ENCODE measurements at regions not wholly inside any gene's neighbourhood (a gene's known extent, or its start where the extent isn't known, plus 50 kb on each side); places are given as distances from the start of the nearest gene placed in this dataset.

GRCh38 chr21:28233536-28234220 is 759.0 kb downstream of the LTN1 start:
- no peak for DNase-seq (ENCODE audit: low spot score)

GRCh38 chr21:28230559-28230958 is 762.1 kb downstream of the LTN1 start:
- no peak for DNase-seq (ENCODE audit: low spot score)

- no peak for DNase-seq (ENCODE audit: low spot score)
These were observed 762.9 kb downstream of the LTN1 start for GRCh38 chr21:28229814-28230213.

GRCh38 chr21:28228636-28228995 is 764.1 kb downstream of the LTN1 start:
- DNase-seq (ENCODE audit: low spot score), result no peak

- no peak for DNase-seq (ENCODE audit: low spot score)
These were observed 764.6 kb downstream of the LTN1 start for GRCh38 chr21:28227881-28228635.

GRCh38 chr21:28226563-28226962 is 766.1 kb downstream of the LTN1 start:
- no peak for DNase-seq (ENCODE audit: low spot score)

- no peak for DNase-seq (ENCODE audit: low spot score)
These were observed 768.4 kb downstream of the LTN1 start for GRCh38 chr21:28224191-28224726.

- DNase-seq (ENCODE audit: low spot score), result no peak
These were observed 770.7 kb downstream of the LTN1 start for GRCh38 chr21:28221984-28222383.

- DNase-seq (ENCODE audit: low spot score), result no peak
These were observed 772.0 kb downstream of the LTN1 start for GRCh38 chr21:28220680-28221079.

- DNase-seq (ENCODE audit: low spot score), result peak; percentile 2
These were observed 775.6 kb downstream of the LTN1 start for GRCh38 chr21:28216976-28217523.

GRCh38 chr21:28215214-28215954 is 777.3 kb downstream of the LTN1 start:
- DNase-seq (ENCODE audit: low spot score), result no peak

- no peak for DNase-seq (ENCODE audit: low spot score)
These were observed 777.9 kb downstream of the LTN1 start for GRCh38 chr21:28214786-28215185.

GRCh38 chr21:28213261-28213660 is 779.4 kb downstream of the LTN1 start:
- DNase-seq (ENCODE audit: low spot score), result no peak

- no peak for DNase-seq (ENCODE audit: low spot score)
These were observed 780.6 kb downstream of the LTN1 start for GRCh38 chr21:28212061-28212460.

GRCh38 chr21:28207436-28208173 is 785.1 kb downstream of the LTN1 start:
- no peak for DNase-seq (ENCODE audit: low spot score)

- no peak for DNase-seq (ENCODE audit: low spot score)
These were observed 792.0 kb downstream of the LTN1 start for GRCh38 chr21:28200726-28201125.

- DNase-seq (ENCODE audit: low spot score), result no peak
These were observed 795.7 kb downstream of the LTN1 start for GRCh38 chr21:28196981-28197380.

- DNase-seq (ENCODE audit: low spot score), result no peak
These were observed 799.5 kb downstream of the LTN1 start for GRCh38 chr21:28193189-28193588.

- no peak for DNase-seq (ENCODE audit: low spot score)
These were observed 806.1 kb downstream of the LTN1 start for GRCh38 chr21:28186604-28187003.

- DNase-seq (ENCODE audit: low spot score), result no peak
These were observed 810.9 kb downstream of the LTN1 start for GRCh38 chr21:28181730-28182129.

- no peak for DNase-seq (ENCODE audit: low spot score)
These were observed 813.5 kb downstream of the LTN1 start for GRCh38 chr21:28179136-28179535.

GRCh38 chr21:28177124-28177523 is 815.6 kb downstream of the LTN1 start:
- DNase-seq (ENCODE audit: low spot score), result no peak
